PC-9 (cell line): ENCODE measurements at regions not wholly inside any gene's neighbourhood (a gene's known extent, or its start where the extent isn't known, plus 50 kb on each side); places are given as distances from the start of the nearest gene placed in this dataset.

Experiments used
- BruUV-seq: library from RNA; stranded (reverse); fragments of 400-500 nt; replicated peaks from 2 replicates; lab custom pipeline; 2021; lab: Mats Ljungman, UMichigan
- CTCF ChIA-PET: fragments of 300-600 bp; sonication (Branson Sonifier 250); formaldehyde crosslinking; loops from one replicate; lab custom pipeline; 2022; ENCODE audit warnings: antibody characterized with exemption; lab: Charles Lee
- POLR2A ChIA-PET: fragments of 300-600 bp; sonication (Branson Sonifier 250); formaldehyde crosslinking; loops from one replicate; lab custom pipeline; 2022; ENCODE audit warnings: antibody characterized with exemption; ENCODE audit not compliant: unreplicated experiment; lab: Charles Lee
- DNase-seq, 2 experiments: peaks; one replicate each; pipeline versions ENCODE4 v3.0.0 to v3.0.0-alpha.2; 2015 to 2022; ENCODE audit warnings: mixed read lengths in 1 of 2
- H2AFZ ChIP-seq: fragments of 200-600 bp; sonication (generic); 2 replicates; pipeline ENCODE4 v1.8.1; 2017; ENCODE audit warnings: antibody characterized with exemption
- H3F3A ChIP-seq: fragments of 200-600 bp; sonication (generic); 2 replicates; pipeline ENCODE4 v1.8.1; 2017; ENCODE audit warnings: antibody characterized with exemption, mild to moderate bottlenecking, low read depth; ENCODE audit not compliant: insufficient read depth
- H3K27ac ChIP-seq: fragments of 200-600 bp; sonication (generic); 2 replicates; pipeline ENCODE4 v1.6.1; 2016; ENCODE audit warnings: mixed run types
- H3K27me3 ChIP-seq: fragments of 200-600 bp; sonication (generic); 2 replicates; pipeline ENCODE4 v1.6.1; 2016; ENCODE audit warnings: low read depth, mixed run types; ENCODE audit not compliant: insufficient read depth
- H3K36me3 ChIP-seq: fragments of 200-600 bp; sonication (generic); 2 replicates; pipeline ENCODE4 v1.6.1; 2016; ENCODE audit warnings: low read depth, mixed run types
- H3K4me1 ChIP-seq: fragments of 200-600 bp; sonication (generic); replicated peaks from 2 replicates; pipeline ENCODE4 v1.6.1; 2016; ENCODE audit warnings: mixed run types; ENCODE audit not compliant: insufficient read depth
- H3K4me2 ChIP-seq: fragments of 200-600 bp; sonication (generic); 2 replicates; pipeline ENCODE4 v1.6.1; 2017; ENCODE audit warnings: mixed run types
- H3K4me3 ChIP-seq: fragments of 200-600 bp; sonication (generic); 2 replicates; pipeline ENCODE4 v1.6.1; 2016; ENCODE audit warnings: mixed run types
- H3K79me2 ChIP-seq: fragments of 200-600 bp; sonication (generic); 2 replicates; pipeline ENCODE4 v1.6.1; 2017; ENCODE audit warnings: low read depth, mixed run types
- H3K9me2 ChIP-seq: fragments of 200-600 bp; sonication (generic); 2 replicates; pipeline ENCODE4 v1.8.1; 2017; ENCODE audit warnings: mild to moderate bottlenecking; ENCODE audit not compliant: insufficient read depth
- H3K9me3 ChIP-seq: fragments of 200-600 bp; sonication (generic); 2 replicates; pipeline ENCODE4 v1.8.1; 2016; ENCODE audit warnings: low read depth; ENCODE audit not compliant: insufficient read depth
- H4K20me1 ChIP-seq: fragments of 200-600 bp; sonication (generic); 2 replicates; pipeline ENCODE4 v1.8.1; 2017; ENCODE audit not compliant: insufficient read depth
- CTCF ChIP-seq: fragments of 200-600 bp; sonication (generic); conservative IDR thresholded peaks from 2 replicates; pipeline ENCODE4 v1.6.1; 2017; ENCODE audit warnings: mixed run types, antibody characterized with exemption, mild to moderate bottlenecking, moderate library complexity
- EZH2 ChIP-seq: fragments of 200-600 bp; sonication (generic); IDR thresholded peaks from 2 replicates; pipeline ENCODE4 v1.8.0; 2017; ENCODE audit warnings: antibody characterized with exemption, low read depth
- intact Hi-C: fragments of 100-400 bp; cut with micrococcal nuclease; formaldehyde crosslinking; loops from one replicate; pipeline ENCODE4 v1.10.0; 2022; ENCODE audit not compliant: unreplicated experiment

GRCh38 chr4:111633663-111634266 lies 511.5 kb upstream of the FAM241A start:
- no peak for DNase-seq
- BruUV-seq = no TSS peak
- no peaks in the 10 kb centered on the region for H3K9me3 ChIP-seq
- no peak overlapping the region for H3K4me2 ChIP-seq
- no peaks in the 10 kb centered on the region for H3K36me3 ChIP-seq
- H2AFZ ChIP-seq = no peak overlapping the region
- no peak for TF ChIP-seq EZH2
- TF ChIP-seq CTCF = no peak
- H3K27me3 ChIP-seq = no peaks in the 10 kb centered on the region
- H3K4me1 ChIP-seq = no peaks in the 10 kb centered on the region
- H3K79me2 ChIP-seq = no peaks in the 10 kb centered on the region
- intact Hi-C loops = loop anchor here (5.0 to 10.0 kb wide), 2 partner anchors 679 to 1116 kb away; no protein-coding TSS in a partner anchor
- ChIA-PET CTCF (no interaction called here), POLR2A (no interaction called here)
- no peak overlapping the region for H3K27ac ChIP-seq
- H3K9me2 ChIP-seq = no peaks in the 10 kb centered on the region
- H3K4me3 ChIP-seq = no peak overlapping the region
- H3F3A ChIP-seq = no peaks in the 10 kb centered on the region
- H4K20me1 ChIP-seq = no peaks in the 10 kb centered on the region

GRCh38 chr4:111635646-111636045 lies 509.6 kb upstream of the FAM241A start:
- TF ChIP-seq CTCF = no peak
- Histone ChIP-seq H3K9me3 (no peaks in the 10 kb centered on the region), H3K79me2 (no peaks in the 10 kb centered on the region), H3K4me2 (no peak overlapping the region), H3K9me2 (no peaks in the 10 kb centered on the region), H3F3A (no peaks in the 10 kb centered on the region), H3K4me3 (no peak overlapping the region), H3K27me3 (no peaks in the 10 kb centered on the region), H4K20me1 (no peaks in the 10 kb centered on the region), H3K36me3 (no peaks in the 10 kb centered on the region), H3K27ac (no peak overlapping the region), H2AFZ (no peak overlapping the region), H3K4me1 (no peaks in the 10 kb centered on the region)
- intact Hi-C loops = loop anchor here (10.0 kb wide), 1 partner anchor 681 kb away; no protein-coding TSS in a partner anchor
- no peak for DNase-seq
- CTCF ChIA-PET = no interaction called here
- BruUV-seq = no TSS peak
- POLR2A ChIA-PET = no interaction called here

- TF ChIP-seq EZH2 (no peak), CTCF (no peak)
Observed at GRCh38 chr4:111636961-111637585, 508.2 kb upstream of the FAM241A start.

More at GRCh38 chr4:111636961-111637585, 508.2 kb upstream of the FAM241A start:
- H3F3A ChIP-seq = peaks cover 12% of the 10 kb centered on the region
- no peaks in the 10 kb centered on the region for H3K9me2 ChIP-seq
- no peaks in the 10 kb centered on the region for H3K27me3 ChIP-seq
- no peaks in the 10 kb centered on the region for H4K20me1 ChIP-seq
- no peak for DNase-seq
- ChIA-PET CTCF (no interaction called here), POLR2A (interaction anchor here (0.5 kb wide), 1 partner anchor 242 kb away, joined by 11 read pairs; no protein-coding TSS in a partner anchor)
- no peak overlapping the region for H3K4me3 ChIP-seq
- intact Hi-C loops = loop anchor here (10.0 kb wide), 1 partner anchor 682 kb away; no protein-coding TSS in a partner anchor
- no peak overlapping the region for H3K27ac ChIP-seq
- no peaks in the 10 kb centered on the region for H3K79me2 ChIP-seq
- no peak overlapping the region for H3K4me2 ChIP-seq
- H2AFZ ChIP-seq = no peak overlapping the region
- H3K4me1 ChIP-seq = no peaks in the 10 kb centered on the region; the same call in 1 of the 2 replicates
- BruUV-seq = no TSS peak
- no peaks in the 10 kb centered on the region for H3K36me3 ChIP-seq
- no peaks in the 10 kb centered on the region for H3K9me3 ChIP-seq
